Ishikawa (cell line): ENCODE measurements at regions not wholly inside any gene's neighbourhood (a gene's known extent, or its start where the extent isn't known, plus 50 kb on each side); places are given as distances from the start of the nearest gene placed in this dataset.

Experiments used
- EP300 ChIP-seq: IDR thresholded peaks from 2 replicates; pipeline ENCODE4 v1.6.1; 2012; ENCODE audit warnings: borderline replicate concordance
- RAD21 ChIP-seq: IDR thresholded peaks from 2 replicates; pipeline ENCODE4 v1.6.1; 2012; ENCODE audit warnings: low read depth
- YY1 ChIP-seq: IDR thresholded peaks from 2 replicates; pipeline ENCODE4 v1.6.1; 2012; ENCODE audit warnings: low read depth

GRCh38 chr7:136657482-136657921, 210.9 kb upstream of the CHRM2 start:
- TF ChIP-seq RAD21 (no peak), YY1 (no peak), EP300 (no peak)
